ENCODE measurements at regions not wholly inside any gene's neighbourhood (a gene's known extent, or its start where the extent isn't known, plus 50 kb on each side); places are given as distances from the start of the nearest gene placed in this dataset.

DNA sequence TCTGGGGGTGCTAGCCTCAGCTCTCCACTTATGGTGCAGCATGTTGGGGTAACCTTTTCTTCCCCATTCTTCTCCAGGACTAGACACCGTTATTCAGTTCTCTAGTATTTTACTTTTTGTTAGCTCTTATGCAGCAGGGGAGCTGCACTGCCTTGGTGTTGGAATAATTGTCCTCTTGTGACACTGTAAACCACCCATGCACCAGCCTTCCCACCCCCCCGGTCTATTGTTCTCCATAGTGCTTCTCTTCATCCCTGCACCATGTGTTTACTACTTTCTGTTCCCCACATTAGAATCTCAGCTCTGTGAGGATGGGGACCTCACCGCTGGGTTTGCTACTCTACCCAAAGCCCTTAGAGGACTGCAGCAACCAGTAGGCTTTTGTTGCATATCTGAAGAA lies 230.7 kb downstream of the RPS24 start:
- no peak for DNase-seq (ENCODE audit: low spot score)

DNA sequence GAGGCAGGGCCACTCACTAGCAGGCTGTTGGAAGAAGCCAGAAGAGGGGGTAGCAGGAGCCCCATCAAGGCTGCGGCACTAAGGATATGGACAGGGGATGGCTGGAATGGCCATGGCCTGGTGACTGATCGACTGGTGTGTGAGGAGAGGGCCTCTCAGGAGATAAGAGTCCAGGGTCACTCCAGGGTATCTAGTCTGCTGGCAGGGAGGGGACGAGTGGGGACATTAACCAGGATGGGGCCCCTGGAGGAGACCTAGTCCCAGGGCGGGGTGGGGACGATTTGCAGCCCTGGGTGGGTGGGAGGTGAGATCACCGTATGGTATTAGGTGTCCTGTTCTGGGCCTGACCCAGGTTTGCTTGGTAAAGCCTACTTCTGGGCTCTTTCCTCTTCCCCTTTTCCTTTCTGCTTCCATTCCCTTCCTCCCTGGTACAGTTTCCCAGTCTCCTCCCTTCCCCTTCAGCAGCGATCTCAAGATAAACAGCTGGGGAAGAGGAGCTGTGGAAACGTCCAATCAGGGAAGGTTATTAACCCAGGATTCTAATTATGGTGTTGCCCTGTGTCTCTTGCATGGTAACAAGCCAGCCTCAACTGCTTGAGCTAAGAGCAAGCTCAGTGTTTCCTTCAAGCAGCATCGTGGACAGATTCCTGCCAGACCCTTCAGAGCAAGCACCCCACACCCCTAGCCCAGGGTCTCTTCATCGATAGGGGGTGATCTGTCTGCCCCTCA lies 233.2 kb downstream of the RPS24 start:
- DNase-seq (ENCODE audit: low spot score), result no peak

DNA sequence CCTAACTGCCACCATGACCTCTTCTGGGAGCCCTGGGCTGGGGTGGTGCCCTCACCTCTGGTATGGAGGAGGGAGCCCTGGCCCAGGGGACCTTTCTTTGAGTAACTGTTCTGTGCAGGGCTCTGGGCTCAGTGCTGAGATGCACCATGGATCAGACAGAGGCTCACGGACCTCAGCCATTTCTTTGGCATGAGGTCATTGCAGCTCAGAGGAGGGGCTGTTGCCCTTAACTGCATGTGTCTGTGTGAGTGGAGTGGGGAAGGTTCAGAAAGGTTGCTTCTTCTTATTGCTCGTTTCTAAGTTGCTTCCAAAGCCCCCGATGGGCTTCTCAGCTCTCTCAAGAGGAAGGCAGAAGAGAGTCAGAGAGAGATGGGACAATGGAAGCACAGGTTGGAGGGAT lies 233.9 kb downstream of the RPS24 start:
- no peak for DNase-seq (ENCODE audit: low spot score)

DNA sequence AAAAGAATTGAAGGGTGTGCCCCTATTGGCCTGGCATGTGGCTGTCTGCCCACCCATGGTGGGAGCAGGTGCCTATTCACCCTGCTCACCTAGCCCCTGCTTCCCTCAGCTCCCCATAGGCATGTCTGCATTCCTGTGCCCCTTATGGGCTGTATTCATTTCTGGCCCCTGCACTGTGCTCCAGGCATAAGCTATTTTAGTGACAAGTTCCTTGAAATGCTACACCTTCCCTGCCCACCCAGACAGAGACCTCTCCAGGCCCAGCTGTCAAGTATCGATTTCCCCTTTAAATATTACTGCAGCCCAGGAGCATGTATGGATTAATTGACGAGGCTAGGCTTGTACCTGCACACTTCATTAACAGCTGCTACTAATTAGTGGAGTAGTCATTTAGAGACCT lies 235.4 kb downstream of the RPS24 start:
- DNase-seq (ENCODE audit: low spot score), result no peak

DNA sequence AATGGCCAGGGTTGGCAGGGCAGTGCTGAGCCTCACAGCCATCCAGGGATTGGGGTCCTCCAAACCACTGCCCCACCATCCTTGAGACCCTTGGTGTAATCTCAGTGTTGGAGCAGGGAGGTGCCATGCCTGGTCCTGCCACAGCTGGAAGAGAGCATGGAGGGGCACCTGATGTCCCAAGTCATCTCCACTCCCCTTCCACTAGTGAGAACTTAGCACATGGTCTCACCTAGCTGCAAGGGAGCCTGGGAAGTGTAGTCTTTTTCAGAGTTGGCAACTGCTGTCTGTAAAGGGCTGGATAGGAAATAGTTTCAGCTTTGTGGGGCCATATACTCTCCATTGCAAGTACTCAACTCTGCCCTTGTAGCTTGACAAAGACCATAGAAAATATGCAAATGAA lies 238.7 kb downstream of the RPS24 start:
- no peak for DNase-seq (ENCODE audit: low spot score)

DNA sequence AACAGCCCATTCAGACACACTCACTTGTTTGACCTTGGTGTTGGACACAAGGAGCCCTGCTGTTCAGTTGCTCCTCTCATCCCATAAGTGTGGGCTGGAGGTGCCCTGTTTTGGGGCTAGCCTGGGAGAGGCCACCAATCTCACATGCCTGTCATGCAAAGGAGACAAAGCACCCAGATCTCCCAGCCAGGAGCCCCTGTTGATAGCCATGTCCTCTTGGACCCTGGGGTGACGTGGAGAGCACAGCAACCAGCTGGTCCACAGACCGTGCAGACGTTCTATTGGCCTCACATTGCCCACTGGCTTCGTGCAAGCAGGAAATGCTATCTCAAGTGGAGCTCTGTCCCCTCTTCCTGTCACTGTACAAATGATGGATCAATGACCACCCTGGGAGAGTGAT lies 240.8 kb downstream of the RPS24 start:
- DNase-seq (ENCODE audit: low spot score), result no peak

DNA sequence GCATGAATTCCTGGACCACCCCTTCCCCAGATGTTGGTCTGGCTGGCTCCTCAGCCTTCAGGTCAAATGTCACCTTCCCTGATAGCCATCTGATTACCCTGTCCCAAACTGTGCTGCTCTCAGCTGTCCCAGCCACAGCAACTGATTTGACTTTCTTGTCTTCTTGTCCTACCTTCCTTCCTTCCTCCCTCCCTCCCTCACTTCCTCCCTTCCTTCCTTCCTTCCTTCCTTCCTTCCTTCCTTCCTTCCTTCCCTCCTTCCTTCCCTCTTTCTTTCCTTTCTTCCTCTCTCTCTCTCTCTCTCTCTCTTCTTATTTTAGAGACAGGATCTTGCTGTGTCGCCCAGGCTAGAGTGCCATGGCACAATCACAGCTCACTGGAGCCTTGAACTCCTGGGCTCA lies 242.5 kb downstream of the RPS24 start:
- no peak for DNase-seq (ENCODE audit: low spot score)

DNA sequence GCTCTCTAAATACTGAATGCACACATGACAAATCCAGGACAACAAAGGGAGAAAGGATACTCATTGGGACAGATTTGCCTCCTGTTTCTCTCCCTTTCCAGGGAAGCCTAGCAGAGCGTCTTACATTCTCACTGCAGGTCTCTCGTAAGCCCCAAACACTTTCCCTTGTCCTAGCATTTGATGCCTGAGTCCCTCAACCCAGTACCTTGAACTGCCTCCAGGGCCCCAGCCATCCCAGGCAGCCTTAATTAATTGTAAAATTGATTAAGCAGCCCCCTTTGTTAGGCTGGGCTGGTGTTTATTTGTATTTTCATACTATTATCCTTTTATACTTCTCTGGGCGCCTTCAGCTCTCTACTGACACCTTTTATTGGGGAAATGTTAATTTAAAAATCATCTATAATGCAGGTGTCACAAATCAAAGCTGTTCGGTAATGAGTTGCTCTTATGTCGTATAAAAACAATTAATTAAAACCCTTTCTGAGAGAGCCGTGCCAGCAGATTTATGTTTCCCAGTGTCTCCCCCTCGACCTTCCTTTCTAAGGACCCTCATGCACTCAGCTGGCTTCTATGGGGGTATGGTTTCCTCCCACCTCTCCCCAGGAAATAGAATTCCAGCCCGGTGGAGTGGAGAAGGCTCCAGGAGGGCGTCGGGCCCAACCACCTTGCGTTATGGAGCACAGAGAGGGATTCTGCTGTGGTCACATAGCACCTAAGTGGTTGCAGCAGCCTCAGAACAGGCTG lies 243.8 kb downstream of the RPS24 start:
- DNase-seq (ENCODE audit: low spot score), result no peak

DNA sequence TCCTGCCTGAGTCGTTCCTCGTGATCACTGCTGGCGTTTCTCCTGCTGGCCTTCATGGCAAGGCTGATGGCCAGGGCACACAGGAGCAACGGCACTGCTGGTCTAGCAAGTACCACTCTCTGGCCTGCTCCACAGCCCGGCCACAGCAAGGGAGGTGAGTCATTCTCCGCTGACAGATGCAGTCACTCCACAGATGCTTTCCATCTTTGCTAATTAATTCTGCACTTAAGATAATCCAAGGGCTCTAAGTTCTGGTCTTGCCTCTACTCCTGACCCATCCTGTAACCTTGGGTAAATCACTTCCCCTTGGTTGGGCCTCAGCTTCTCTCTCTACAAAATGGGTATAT lies 244.4 kb downstream of the RPS24 start:
- DNase-seq (ENCODE audit: low spot score), result no peak

DNA sequence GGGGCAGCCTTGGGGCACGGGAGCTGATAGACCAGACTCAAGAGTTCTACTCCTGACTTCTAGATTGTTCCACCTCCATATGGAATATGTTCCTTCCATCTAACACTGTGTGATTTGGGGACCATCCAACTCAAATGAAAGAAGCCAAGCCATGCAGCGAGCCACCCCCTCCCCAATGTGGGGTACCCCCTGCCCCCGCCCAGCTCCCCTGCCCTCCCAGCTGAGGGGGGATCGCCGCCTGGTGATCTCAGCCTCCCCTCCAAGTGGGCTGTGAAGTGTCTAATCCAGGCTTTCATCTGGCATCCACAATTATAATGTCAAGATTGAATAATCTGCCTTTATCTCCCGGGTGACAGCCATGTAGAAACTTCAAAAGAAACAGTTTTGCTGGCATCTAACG lies 246.1 kb downstream of the RPS24 start:
- no peak for DNase-seq (ENCODE audit: low spot score)

DNA sequence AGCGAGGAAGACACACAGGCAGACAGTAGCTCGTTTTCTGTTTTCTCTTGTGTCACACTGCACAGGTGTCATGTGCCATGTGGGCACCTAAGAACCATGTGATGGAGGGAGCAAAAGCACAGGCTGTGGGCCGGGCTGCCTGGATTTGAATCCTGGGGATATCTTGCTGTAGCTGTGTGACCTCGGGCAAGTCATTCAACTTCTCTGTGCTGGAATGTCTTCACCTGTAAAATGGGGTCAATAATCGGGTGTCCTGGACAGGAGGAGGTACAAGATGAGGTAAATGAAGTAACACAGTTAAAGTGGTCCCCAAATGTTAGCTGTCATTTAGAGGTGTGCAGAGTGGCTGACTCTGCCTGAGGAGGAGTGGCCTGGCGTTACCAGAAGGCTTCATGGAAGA lies 246.9 kb downstream of the RPS24 start:
- DNase-seq (ENCODE audit: low spot score), result no peak

DNA sequence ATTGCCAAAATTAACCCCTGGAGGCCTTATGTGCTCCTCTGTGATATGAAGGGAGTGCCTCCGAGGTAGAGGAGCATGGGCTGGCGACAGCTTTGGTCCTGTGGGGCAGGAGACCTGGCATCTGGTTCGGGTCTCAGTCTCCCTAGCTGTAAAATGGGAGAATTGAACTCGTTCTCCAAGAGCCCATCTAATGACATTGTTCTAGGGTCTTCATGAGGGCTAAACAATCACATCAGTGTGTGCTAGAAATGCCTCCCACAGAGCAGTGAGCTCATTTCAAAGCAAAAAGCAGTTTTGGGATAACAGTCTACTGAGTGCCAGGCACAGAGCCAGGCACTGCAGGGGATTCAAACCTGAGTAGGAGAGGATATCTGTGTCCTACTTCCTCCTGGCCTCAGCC lies 248.0 kb downstream of the RPS24 start:
- no peak for DNase-seq (ENCODE audit: low spot score)

DNA sequence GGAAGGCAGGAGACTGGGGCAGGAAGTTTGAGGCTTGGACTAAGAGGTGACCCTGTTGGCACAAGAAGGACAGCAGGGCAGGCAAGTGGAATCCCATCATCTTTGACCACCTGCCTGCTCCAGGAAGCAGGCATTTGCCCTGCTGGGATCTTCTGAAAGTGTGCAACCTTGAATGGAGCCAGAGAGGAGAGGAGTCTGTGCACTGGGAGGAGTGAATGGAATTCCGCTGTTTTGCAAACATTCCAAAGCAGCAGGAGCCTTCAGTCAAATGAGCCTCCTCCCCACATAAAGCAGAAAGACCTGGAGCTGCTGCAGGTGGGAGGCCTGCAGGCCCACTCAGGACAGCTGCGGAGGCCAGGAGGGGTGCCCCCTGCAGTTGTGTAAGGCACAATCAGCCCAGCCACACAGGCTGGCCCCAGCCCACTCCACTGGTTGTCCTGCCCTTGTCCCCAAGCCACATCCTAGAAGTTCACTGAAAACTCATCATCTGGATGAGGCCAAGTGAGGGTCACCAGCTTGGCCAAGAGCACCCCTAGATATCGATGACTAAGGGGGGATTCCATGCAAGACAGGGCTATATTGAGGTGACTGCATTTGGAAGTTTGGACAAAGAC lies 249.5 kb downstream of the RPS24 start:
- no peak for DNase-seq (ENCODE audit: low spot score)

DNA sequence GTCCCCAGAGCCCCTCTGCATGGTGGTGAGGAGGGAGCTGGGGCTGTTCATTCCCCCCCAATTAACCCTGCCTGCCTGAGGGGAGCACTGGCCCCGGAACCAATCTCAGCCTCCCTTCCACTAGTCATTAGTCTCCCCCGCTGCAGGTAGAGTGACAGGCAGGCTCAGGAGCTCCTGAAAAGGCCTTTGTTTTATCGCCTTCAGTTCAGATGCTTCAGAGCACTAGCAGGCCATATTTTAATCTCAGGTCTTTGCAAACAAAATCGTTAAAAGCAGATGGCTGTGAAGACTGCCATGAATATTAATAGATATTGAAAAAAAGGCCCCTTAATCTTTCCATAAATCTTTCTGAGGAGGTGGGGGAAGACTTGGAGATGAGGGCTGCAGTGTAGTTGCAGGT lies 250.7 kb downstream of the RPS24 start:
- no peak for DNase-seq (ENCODE audit: low spot score)

DNA sequence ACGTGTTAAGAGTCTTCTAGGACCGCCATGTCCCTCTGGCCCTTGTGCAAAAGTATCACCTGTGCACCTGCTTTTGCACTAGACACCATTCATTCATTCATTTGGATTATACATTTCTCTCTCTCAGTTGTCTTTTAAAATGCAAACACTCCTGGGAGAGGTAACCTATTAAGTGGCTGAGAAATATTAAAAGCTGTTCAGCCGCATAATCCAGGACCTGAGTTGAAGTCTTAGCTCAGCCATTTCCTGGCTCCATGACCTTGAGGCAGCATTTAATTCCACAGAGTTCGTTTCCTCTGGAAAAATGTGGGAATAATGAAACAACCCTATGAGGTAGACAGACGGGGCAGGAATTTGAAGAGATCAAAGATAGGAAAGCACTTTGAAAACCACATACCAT lies 251.6 kb downstream of the RPS24 start:
- no peak for DNase-seq (ENCODE audit: low spot score)

DNA sequence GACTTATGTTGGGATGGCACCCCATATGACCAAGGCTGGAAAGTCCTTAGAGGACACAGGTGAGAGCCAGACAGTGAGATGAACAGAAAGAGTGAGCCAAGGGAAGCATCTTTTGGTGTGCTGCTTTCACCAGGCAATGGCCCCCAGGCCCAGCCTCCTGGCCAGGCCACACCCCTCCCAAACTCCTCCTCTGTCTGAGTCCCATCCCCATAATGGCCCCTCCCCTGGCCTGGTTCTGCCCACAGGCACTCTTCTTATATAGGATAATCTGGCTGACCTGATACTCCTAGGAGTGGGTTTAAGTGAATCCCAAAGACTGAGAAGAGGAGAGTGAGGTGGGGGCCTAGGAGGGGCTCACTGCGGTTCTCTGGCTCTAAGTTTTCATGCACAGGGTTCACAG lies 252.5 kb downstream of the RPS24 start:
- DNase-seq (ENCODE audit: low spot score), result no peak

DNA sequence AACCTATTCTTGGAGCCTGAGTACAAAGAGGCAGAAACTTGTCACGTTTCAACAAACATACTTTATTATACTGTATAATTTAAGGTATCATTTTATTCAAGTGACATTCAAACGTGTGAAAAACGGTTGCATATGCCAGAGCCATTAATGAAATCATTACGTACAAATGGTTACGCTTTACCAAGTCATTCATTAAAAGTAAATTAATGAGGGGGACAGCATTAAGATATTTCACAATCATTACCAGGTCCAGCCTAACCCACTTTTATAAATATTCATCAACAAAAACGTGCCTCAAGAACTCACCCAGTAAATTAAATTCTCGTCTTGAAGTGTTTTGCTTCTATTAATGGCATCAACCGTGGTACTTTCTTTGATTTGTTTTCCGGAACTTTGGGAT lies 253.0 kb downstream of the RPS24 start:
- no peak for DNase-seq (ENCODE audit: low spot score)

DNA sequence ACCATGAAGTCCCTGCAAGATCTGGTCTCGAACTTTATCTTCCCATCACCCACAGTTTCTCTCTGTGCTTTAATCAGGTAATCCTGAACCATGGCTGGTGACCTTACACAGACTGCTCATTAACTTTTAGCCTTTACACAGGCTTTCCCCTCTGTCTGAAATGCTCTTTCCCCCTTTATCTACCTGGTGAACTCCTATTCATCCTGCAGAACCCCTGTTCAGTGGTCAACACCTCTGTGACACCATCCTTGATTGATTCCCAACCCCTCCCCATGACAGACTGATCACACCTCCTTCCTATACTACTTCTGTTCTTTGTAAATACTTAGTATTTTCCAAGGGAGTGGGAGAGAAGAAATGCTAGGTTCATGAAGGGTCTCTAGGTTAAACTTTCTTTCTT lies 254.0 kb downstream of the RPS24 start:
- no peak for DNase-seq (ENCODE audit: low spot score)

DNA sequence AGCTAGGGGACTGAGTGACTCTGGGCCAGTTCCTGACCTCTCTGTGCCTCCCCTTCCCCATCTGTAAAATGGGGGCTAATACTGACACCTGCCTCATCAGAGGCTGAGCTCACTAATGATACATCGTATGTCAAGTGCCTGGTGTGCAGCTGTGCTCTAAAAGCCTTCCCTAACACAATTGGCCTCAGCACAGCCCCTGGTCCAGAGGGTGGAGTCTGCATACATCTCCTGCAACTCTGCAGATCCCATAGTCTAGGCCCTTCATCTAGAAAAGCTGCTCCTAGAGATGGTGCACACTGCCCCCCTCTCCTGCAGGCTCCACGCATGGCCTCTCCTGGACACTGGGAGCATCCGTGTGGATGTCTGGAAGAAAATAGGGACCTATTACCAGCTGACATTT lies 255.0 kb downstream of the RPS24 start:
- DNase-seq (ENCODE audit: low spot score), result no peak

DNA sequence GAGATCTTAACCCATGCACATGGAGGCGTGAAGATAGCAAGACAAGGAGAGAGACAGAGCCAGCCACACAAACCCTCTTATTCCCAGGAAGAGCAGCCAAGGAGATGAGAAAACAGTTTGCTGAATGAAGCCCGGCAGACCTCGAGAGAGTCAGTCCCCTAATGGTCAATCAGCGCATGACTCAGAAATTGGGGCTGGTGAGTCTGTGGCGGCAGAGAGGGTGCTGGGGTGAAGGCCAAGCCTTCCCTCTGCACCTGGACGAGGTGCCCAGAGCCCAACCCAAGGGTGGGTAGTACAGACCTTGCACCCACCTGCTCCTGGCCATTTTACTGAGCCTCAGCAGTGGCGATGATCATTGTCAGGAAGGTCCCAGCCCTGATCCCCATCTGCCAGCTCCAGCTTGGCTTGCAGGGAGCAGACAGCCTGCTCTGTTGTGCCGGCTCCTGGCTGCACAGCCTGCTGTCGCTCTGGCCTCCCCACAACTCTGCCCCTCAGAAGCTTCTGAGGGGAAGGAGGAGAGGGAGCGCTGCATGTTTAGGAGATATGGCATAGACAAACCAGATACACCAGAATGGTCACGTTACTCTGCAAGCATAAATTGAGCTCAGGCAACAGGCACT lies 256.6 kb downstream of the RPS24 start:
- no peak for DNase-seq (ENCODE audit: low spot score)

DNA sequence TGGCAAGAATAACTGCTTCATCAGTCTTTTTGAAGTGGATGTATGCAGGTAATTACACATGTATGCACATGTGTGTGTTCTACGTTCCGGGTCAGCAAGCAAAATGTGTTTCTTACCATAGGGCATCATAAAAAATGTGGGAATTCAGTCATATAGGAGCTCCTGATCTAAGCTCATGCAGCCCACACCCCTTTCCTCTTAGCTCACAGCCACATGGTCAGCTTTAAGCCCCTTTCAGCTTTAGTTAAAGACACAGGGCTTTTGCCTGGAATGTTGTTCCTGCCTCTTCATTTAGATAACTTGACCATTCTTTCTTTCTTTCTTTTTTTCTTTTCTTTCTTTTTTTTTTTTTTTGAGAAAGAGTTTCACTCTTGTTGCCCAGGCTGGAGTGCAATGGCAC lies 258.1 kb downstream of the RPS24 start:
- DNase-seq (ENCODE audit: low spot score), result no peak

DNA sequence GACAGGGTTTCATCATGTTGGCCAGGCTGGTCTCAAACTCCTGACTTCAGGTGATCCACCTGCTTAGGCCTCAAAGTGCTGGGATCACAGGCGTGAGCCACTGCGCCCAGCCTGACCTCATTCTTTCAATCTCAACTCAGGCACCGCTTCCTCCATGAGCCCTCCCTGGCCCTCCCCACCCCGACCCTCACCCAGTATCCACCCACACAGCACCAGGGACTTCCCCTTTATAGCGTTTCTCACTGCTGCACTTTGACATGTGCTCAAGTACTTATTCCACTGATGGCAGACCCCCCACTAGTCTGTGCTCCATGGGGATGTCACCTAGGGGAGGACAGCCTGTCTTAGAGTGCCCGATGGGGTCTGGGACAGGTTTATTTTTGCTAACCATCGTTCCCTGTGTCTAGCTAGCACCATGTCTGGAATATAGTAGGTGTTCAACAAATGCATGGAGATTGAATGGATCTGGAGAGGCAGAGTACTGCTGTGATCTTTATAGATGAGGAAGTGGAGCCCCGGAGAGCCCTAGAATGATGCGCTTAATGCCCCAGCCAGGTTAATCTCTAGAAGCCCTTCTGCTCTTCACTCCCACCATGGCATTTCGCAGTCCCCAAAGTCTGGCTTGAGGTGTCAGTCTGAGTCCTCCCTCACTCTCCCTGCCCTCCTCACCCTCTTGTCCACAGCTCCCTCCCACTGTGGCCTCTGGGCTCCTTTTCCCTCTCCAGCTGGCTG lies 258.8 kb downstream of the RPS24 start:
- DNase-seq (ENCODE audit: low spot score), result peak; percentile 53
